Hematopoietic multipotent progenitor cell treated with erythropoietin and hydrocortisone succinate and interleukin-3 and kit ligand, for 6 days (in vitro differentiated cells): ENCODE measurements at regions not wholly inside any gene's neighbourhood (a gene's known extent, or its start where the extent isn't known, plus 50 kb on each side); places are given as distances from the start of the nearest gene placed in this dataset.

Source experiments
- DNase-seq: peaks from one replicate; pipeline ENCODE4 v3.0.0-alpha.2; 2015

GRCh38 chr12:103100257-103100831 is 142.9 kb downstream of the ASCL1 start:
- DNase-seq, result no peak

- DNase-seq, result no peak
Measured at GRCh38 chr12:103102225-103102744, 144.8 kb downstream of the ASCL1 start.

- no peak for DNase-seq
Measured at GRCh38 chr12:103105971-103106597, 148.6 kb downstream of the ASCL1 start.

GRCh38 chr12:103109861-103110260 is 152.4 kb downstream of the ASCL1 start:
- DNase-seq, result no peak

- no peak for DNase-seq
Measured at GRCh38 chr12:103114296-103115055, 157.0 kb downstream of the ASCL1 start.

- no peak for DNase-seq
Measured at GRCh38 chr12:103128862-103129501, 171.5 kb downstream of the ASCL1 start.

GRCh38 chr12:103130564-103130963 is 173.1 kb downstream of the ASCL1 start:
- DNase-seq, result no peak

- DNase-seq, result no peak
Measured at GRCh38 chr12:103138538-103138937, 181.1 kb downstream of the ASCL1 start.

- no peak for DNase-seq
Measured at GRCh38 chr12:103139876-103140275, 182.4 kb downstream of the ASCL1 start.

- DNase-seq, result no peak
Measured at GRCh38 chr12:103140286-103140685, 182.8 kb downstream of the ASCL1 start.

- DNase-seq, result no peak
Measured at GRCh38 chr12:103144278-103144677, 186.8 kb downstream of the ASCL1 start.

GRCh38 chr12:103160622-103161021 is 203.1 kb downstream of the ASCL1 start:
- no peak for DNase-seq

GRCh38 chr12:103161582-103162362 is 204.3 kb downstream of the ASCL1 start:
- no peak for DNase-seq

- no peak for DNase-seq
Measured at GRCh38 chr12:103166949-103167348, 209.5 kb downstream of the ASCL1 start.

- DNase-seq, result no peak
Measured at GRCh38 chr12:103172447-103173112, 215.1 kb downstream of the ASCL1 start.

- DNase-seq, result no peak
Measured at GRCh38 chr12:103175625-103176024, 218.2 kb downstream of the ASCL1 start.

GRCh38 chr12:103177639-103178255 is 220.3 kb downstream of the ASCL1 start:
- no peak for DNase-seq

GRCh38 chr12:103178366-103179080 is 221.0 kb downstream of the ASCL1 start:
- DNase-seq, result no peak

GRCh38 chr12:103181366-103182152 is 224.1 kb downstream of the ASCL1 start:
- no peak for DNase-seq

- DNase-seq, result no peak
Measured at GRCh38 chr12:103182299-103182698, 224.8 kb downstream of the ASCL1 start.
